HG02798 (cell line): ENCODE measurements at regions not wholly inside any gene's neighbourhood (a gene's known extent, or its start where the extent isn't known, plus 50 kb on each side); places are given as distances from the start of the nearest gene placed in this dataset.

Experiments used
- ATAC-seq: cut with Tn5 transposase; IDR thresholded peaks from one replicate; pipeline ENCODE4 v1.9.1; 2021; ENCODE audit warnings: mild to moderate bottlenecking; ENCODE audit not compliant: unreplicated experiment, poor library complexity

GRCh38 chr9:97747201-97747965 lies 50.2 kb upstream of the XPA start:
- ATAC-seq = no peak

DNA sequence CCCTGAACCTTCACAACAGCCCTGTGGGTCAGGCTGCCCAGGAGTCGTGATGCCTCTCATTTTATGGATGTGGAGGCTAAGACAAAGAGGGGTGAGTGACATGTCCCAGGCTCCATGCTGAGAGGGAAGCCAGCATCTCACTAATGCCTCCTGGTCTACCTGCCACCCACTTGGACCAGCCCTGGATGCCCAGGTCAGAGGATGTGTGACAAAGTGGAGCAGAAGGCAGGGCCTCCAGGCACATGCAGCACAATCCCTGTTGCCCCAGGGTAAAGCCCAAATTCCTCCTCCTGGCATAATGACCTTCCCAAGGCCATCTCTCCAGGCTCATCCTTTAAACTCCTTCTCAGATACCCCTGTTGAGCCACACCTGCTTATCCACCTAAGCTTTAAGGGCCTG lies 51.4 kb upstream of the XPA start:
- no peak for ATAC-seq

DNA sequence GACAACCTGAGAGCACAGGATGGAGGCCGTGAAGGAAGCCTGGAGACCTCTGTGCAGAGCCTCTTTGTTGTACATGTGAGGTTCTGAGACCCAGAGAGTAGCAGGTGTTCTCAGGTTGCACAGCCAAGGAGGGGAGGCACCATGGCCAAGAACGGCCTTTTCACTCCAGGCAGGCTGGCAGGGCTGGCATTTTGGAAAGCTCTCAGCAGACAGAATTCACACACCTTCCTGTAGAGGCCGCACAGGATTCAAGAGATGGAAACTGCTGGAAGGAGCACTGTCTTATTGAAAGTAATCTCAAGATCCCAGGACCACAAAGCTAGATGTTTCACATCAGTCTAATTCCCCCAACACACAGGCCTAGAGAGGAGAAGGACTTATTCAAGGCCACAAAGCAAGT lies 52.8 kb upstream of the XPA start:
- no peak for ATAC-seq

GRCh38 chr9:97751531-97751930 lies 54.4 kb upstream of the XPA start:
- ATAC-seq = no peak

DNA sequence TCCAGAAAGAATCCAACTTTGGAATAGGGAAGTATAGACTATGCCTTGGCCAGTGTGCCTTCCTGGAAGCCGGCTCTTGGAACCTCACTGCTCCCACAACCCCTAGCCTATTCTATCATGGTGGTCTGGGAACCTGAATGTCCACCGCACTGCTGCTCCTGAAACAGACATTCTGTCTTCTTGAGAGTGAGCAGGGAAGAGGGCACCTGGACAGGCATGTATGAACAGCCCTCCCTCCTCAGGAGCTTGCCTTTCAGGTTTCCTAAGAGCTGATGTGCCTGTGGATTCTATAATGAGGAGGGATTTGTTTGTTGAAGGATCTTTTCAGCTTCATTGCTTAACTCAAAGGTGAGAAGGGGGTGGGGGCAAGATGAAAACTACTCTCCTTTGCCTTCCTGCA lies 55.1 kb upstream of the XPA start:
- ATAC-seq = no peak

DNA sequence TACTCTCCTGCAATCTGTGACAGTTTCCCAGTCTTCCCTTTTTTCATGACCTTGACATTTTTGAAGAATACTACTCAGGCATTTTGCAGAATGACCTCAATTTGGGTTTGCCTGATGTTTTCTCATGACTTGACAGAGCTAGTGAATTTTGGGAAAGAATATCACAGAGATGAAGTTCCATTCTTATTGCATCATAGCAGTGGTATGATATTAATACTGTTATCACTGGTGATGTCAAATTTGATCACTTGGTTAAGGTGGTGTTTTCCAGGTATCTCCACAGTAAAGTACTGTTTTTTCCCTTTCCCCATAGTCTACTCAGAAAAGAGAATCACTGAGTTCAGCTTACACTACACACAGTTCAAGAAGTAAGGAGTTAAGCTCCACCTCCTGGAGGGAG lies 56.2 kb upstream of the XPA start:
- ATAC-seq = no peak

- no peak for ATAC-seq
Observed at GRCh38 chr9:97753975-97754374, 56.8 kb upstream of the XPA start.

GRCh38 chr9:97755618-97756267 lies 58.6 kb upstream of the XPA start:
- no peak for ATAC-seq

DNA sequence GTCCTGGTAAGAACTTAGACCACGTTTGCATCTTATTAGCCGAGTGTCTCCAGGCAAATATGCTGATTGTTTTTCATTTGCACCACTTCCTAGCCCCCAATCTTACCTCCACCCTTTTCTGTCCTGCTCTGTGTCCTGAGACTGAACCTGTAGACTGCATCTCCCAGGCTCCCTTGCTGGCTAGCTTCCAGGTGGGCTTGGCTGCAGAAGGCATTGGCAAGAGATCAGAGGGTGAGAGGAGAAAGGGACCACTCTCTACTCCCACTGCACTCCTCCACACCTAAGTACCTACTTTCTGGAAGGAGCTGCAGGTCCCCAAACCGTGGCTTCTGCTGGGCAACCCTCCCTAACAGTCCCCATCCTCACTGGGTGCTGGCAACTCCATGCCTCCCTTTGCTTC lies 59.9 kb upstream of the XPA start:
- ATAC-seq = no peak

GRCh38 chr9:97758334-97758916 lies 61.3 kb upstream of the XPA start:
- no peak for ATAC-seq

DNA sequence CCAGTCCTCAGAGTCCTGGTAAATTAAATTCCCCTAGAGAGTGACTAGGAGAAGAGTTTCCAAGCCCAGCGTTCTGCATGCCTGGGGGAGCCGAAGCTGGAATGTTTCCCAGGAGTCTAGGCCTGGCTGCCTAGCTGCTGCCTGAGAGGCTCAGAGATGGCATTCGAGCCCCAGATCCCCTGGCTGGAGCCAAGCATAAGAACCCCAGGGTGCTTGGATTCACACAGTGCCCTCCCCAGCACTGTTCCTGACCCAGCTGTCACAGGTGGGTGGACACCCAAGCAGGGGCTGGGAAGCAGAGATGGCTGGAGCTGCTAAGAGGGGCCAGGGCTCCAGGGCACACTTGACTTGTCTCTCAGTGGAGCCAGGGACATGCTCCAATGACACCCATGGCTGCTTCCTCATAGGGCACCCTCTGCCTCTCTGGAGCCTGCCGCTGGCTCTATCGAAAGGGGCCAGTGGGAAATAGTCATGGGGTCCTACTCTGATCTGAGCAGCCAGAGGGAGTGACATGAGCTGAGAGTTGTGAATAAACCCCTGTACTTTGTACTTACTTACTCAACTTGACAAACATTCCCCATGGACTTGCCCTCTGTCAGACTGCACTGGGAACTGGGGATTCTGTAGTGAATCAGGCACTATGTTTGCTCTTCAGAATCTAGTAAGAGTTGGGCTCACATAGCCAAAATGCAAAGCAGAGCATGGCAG lies 62.6 kb upstream of the XPA start:
- no peak for ATAC-seq

- ATAC-seq = no peak
Observed at GRCh38 chr9:97761056-97761598, 64.0 kb upstream of the XPA start.

DNA sequence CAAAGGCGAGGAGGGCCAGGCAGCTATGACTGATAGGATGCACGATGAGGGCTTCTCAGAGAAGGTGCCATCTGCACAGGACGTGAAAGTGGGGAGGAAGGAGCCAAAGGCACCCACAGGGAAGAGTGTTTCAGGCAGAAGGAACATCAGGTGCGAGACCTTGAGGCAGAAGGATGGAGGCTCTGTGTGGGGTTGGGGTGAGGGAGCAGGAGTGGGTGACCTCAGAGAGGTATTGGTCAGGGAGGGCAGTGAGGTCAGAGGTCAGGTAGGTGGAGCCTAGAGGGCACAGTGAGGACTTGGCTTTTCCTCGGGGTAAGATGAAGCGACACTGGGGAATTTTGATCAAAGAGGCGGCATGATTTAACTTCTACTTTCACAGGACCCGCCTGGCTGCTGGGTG lies 64.7 kb upstream of the XPA start:
- ATAC-seq = no peak

DNA sequence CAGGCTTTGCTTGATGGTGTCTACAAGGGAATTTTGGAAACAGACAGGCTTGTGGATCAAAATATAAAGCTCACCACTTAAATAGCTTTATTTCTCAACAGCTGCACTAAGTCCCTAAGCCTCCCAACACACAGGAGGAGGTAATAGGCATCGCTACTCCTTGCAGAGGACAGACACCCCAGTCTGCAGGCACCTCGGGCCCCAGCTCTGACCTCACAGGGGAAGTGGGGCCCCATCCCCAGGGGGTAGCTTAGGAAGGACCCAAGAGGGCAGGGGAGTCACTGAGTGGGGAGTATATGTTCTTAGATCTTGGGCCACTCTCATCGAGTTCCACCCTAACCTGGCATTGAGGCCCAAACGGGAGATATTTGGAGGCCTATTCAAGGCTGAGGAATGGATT lies 66.7 kb upstream of the XPA start:
- ATAC-seq = no peak

DNA sequence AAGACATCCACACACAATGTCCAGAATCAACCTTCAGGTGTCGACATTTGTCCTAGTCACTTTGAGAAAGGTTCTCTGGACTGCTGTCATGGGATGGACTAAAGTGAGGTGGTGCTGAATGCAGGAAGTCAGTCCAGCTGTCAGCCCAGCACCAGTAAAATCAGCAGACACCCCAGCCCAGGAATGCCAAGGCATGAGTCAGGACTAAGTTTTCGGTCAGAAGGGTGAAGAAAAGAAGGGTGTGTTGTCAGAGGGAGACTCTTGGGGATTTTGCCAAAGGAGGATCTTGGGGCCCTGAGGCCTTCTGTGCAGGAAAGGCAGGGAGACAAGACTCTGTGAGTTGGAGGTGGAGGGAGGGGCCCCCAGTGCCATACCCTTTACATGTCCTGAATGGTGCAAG lies 69.0 kb upstream of the XPA start:
- ATAC-seq = no peak

DNA sequence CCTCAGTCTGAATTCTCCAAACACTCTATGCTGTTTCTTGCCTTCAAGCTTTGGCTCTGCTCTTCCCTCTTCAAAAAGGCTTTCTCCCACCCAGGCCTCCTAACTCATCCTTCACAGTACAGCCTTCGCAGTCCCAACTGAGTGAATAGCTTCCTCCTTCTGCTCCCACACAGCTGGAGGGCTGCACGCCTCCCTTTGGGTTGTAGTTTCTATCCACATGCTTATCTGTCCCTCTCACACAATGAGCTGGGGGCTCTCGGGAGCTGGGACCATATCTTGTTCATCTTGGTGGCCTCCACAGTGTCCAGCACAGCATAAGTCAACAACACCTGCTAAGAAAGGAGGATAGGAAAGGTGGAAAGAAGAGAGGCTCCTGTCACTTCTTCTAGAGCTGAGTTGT lies 69.5 kb upstream of the XPA start:
- ATAC-seq = no peak

GRCh38 chr9:97767891-97768290 lies 70.8 kb upstream of the XPA start:
- no peak for ATAC-seq

- ATAC-seq = no peak
Observed at GRCh38 chr9:97768746-97769145, 71.6 kb upstream of the XPA start.

- ATAC-seq = no peak
Observed at GRCh38 chr9:97769208-97769607, 72.1 kb upstream of the XPA start.

DNA sequence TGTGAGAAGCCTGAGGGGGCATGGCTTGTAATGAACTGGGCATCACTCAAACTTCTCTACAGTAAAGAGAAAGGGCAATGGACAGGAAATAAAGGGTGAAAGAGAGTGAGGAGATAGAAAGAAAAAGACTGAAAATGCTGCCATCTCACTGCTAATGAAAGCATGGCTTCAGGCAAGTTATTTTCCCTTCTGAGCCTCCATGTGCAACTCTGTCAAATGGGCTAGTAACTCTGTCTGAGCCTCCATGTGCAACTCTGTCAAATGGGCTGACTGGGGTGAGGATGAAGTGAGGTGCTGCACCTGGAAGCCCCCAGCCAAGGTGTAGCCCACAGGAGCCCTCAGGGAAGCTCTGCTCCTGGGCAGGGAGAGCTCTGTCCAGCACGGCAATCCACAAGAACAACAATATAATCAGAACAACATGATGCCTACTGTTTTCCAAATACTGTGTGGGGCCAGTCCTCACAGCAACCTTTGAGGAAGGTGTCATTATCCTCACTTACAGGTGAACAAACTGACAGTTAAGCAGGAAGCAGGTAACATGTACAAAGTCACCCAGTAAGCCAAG lies 73.8 kb upstream of the XPA start:
- ATAC-seq = no peak

DNA sequence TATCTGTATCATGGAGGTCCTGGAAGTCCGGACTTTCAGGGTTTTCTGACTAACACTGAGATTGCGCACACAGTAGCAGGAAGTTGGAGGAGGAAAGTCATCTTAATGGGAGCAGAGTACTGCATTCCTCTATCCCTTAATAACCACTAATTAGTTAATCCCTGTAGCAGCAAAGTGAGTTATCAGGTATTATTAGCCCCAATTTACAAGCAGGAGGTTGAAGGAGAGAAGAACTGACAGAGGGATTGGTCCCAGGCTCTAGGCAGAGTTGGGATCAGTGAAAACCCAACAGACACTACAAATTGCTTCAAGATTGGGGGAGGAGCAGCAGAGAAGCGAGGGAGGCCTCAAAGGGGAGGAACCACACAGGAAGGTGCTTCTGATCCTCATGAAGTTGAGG lies 74.5 kb upstream of the XPA start:
- ATAC-seq = no peak
